Heart left ventricle (tissue), 16 donors: ENCODE measurements at regions not wholly inside any gene's neighbourhood (a gene's known extent, or its start where the extent isn't known, plus 50 kb on each side); places are given as distances from the start of the nearest gene placed in this dataset.

Experiments
- ATAC-seq, 4 donors: fragments of 200-7000 bp; cut with Tn5 transposase; one replicate each; pipeline ENCODE4 v1.9.1; 2020 to 2022; ENCODE audit warnings: moderate library complexity in 4 of 4, mild to moderate bottlenecking in 3 of 4, moderate number of reproducible peaks in 1 of 4
- DNase-seq, 5 donors: peaks; one replicate each; pipeline ENCODE4 v3.0.0-alpha.2; 2020
- H3K27ac ChIP-seq, 12 donors: fragments of 200-600 bp; sonication (generic) in 4 of 12; one replicate each; pipeline versions ENCODE4 v1.5.0 to v1.8.0; 2016 to 2022; ENCODE audit warnings: mild to moderate bottlenecking in 2 of 12
- H3K27me3 ChIP-seq, 9 donors: fragments of 200-600 bp; sonication (generic) in 2 of 9; one replicate each; pipeline versions ENCODE4 v1.5.1 to v1.8.0; 2016 to 2022; ENCODE audit warnings: mild to moderate bottlenecking in 3 of 9
- H3K36me3 ChIP-seq, 9 donors: fragments of 200-600 bp; sonication (generic) in 2 of 9; one replicate each; pipeline versions ENCODE4 v1.5.0 to v1.8.0; 2018 to 2022; ENCODE audit warnings: mild to moderate bottlenecking in 2 of 9
- H3K4me1 ChIP-seq, 12 donors: fragments of 200-600 bp; sonication (generic) in 4 of 12; one replicate each; pipeline versions ENCODE4 v1.5.0 to v1.8.0; 2016 to 2022; ENCODE audit warnings: mild to moderate bottlenecking in 3 of 12
- H3K4me3 ChIP-seq, 12 donors: fragments of 200-600 bp; sonication (generic) in 4 of 12; one replicate each; pipeline versions ENCODE4 v1.5.0 to v1.8.0; 2017 to 2022; ENCODE audit warnings: mild to moderate bottlenecking in 9 of 12, moderate library complexity in 4 of 12
- H3K9me3 ChIP-seq, 12 donors: fragments of 200-600 bp; sonication (generic) in 4 of 12; one replicate each; pipeline versions ENCODE4 v1.5.0 to v1.8.0; 2016 to 2022; ENCODE audit warnings: mild to moderate bottlenecking in 1 of 12
- POLR2A ChIP-seq, 2 donors: fragments of 450-650 bp; IDR thresholded peaks; one replicate each; pipeline ENCODE4 v1.6.1; 2017; ENCODE audit warnings: antibody characterized with exemption in 2 of 2, mild to moderate bottlenecking in 2 of 2, moderate library complexity in 2 of 2
- WGBS, 4 donors: extraction: QIAGEN DNeasy Blood & Tissue Kit in 2 of 4; methylation state at CpG; one replicate each; pipeline versions ENCODE4 v1.1.5 to v1.1.7; 2013 to 2018; 5-methylcytosine and 5-hydroxymethylcytosine counted together
- intact Hi-C, 10 donors: fragments of 100-400 bp; cut with DNase I; formaldehyde crosslinking; loops; one replicate each; pipeline versions ENCODE4 v1.11.1 to v1.14.2; 2022
- TF ChIP-seq, protein P1 (sequence below), 12 donors: fragments of 200-600 bp; sonication (generic) in 4 of 12; IDR thresholded peaks; one replicate each; pipeline versions ENCODE4 v1.5.0 to v1.8.0; 2018 to 2022; ENCODE audit warnings: antibody characterized with exemption in 12 of 12, mild to moderate bottlenecking in 5 of 12
- donor health status: ischemic (EF 13 %, LVEDD 7.1; RV severe dilation, severe dysfunction).
- donor health status: healthy with polysubstance abuse.
- donor health status: DM: no; HTN: yes; CAD: no.
- donor health status: DM: no; HTN: no; CAD: no.
- donor health status: ischemic (EF 25% LVEDD 6.9; RV normal size, moderate dysfunction).
- donor health status: ischemic (EF 25% LVEDD 5.7; RV mildly dilated, moderate dysfunction).
- donor health status: healthy.
- donor health status: DM: yes; HTN: yes; CAD: no.
- donor health status: ischemic (EF 35%, LVEDD 5.7; RV mildly dilated, moderate dysfunction).
- donor health status: nonischemic (EF 11% LVEDD 7.7; RV severe dilation, severe dysfunction).
- donor health status: DM: yes; HTN: yes; CAD: no.
- donor health status: PGD.
- donor health status: ischemic (EF 29% LVEDD 5.4; RV normal size, mild dysfunction).
- donor health status: nonischemic (EF 23%, LVEDD 6.1; RV moderate dilation, normal function).

DNA sequence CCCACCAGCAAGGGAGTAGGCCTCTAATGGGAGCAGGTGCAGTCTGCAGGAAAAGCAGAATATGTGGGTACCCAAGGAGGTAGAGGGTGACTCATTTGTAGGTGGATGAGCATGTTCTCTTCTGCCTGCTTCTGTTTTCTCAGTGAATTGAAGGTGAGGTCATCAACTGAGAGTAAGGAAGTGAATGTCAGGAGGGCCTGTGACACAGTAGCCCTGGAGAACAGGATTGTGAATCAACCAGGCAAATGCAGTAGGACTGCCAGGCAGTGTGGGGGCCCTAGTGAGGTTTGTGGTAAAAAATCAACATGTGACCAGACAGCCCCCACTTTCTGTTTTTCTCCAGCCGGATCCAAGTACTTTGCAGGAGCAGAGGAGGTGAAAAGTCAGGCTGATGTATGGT lies 150.5 kb upstream of the SOX9 start:
- intact Hi-C loops: no loop called here
- ATAC-seq (no peak), DNase-seq (no peak)
- Histone ChIP-seq H3K36me3 (no peaks in the 10 kb centered on the region), H3K27me3 (no peaks in the 10 kb centered on the region), H3K4me1 (peaks cover 0 to 16% (median under 1%) of the 10 kb centered on the region in 12 donors), H3K27ac (no peak overlapping the region), H3K9me3 (no peaks in the 10 kb centered on the region), H3K4me3 (no peak overlapping the region)
- no peak for TF ChIP-seq POLR2A (IDR thresholded peaks at IDR 0.05)
- TF ChIP-seq, protein P1, sequence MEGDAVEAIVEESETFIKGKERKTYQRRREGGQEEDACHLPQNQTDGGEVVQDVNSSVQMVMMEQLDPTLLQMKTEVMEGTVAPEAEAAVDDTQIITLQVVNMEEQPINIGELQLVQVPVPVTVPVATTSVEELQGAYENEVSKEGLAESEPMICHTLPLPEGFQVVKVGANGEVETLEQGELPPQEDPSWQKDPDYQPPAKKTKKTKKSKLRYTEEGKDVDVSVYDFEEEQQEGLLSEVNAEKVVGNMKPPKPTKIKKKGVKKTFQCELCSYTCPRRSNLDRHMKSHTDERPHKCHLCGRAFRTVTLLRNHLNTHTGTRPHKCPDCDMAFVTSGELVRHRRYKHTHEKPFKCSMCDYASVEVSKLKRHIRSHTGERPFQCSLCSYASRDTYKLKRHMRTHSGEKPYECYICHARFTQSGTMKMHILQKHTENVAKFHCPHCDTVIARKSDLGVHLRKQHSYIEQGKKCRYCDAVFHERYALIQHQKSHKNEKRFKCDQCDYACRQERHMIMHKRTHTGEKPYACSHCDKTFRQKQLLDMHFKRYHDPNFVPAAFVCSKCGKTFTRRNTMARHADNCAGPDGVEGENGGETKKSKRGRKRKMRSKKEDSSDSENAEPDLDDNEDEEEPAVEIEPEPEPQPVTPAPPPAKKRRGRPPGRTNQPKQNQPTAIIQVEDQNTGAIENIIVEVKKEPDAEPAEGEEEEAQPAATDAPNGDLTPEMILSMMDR (IDR thresholded peaks at IDR 0.05): no peak
- 78 to 90% (median 82%) methylated on average over 1 of the region's 1 CpG for WGBS, 4 donors

DNA sequence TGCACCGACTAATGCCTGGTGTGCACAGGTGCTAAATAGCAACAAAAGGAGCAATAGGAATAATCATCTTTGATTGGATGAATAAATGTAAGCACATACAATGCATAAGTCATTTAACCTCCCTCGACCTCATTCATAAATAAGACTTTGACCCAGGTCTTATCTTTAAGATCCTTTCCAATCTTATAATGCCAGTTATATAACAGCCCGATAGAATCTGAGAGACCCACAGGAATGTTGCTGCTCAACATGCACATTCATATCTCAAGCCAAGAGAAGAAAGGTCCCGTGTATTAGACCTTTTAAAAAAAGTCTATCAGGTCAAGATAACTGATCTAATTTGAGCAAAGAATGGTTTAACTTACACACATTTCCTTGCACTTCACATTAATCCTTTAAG lies 146.8 kb upstream of the SOX9 start:
- Histone ChIP-seq H3K4me3 (no peak overlapping the region), H3K36me3 (no peaks in the 10 kb centered on the region), H3K27me3 (no peaks in the 10 kb centered on the region), H3K9me3 (peaks cover 0 to 4% (median 0%) of the 10 kb centered on the region in 12 donors), H3K4me1 (peaks cover 0 to 15% (median 0%) of the 10 kb centered on the region in 12 donors), H3K27ac (no peak overlapping the region)
- WGBS, 4 donors: 84 to 92% (median 87%) methylated on average over 4 of the region's 4 CpGs
- TF ChIP-seq, protein P1 (IDR thresholded peaks at IDR 0.05): no peak
- no peak for TF ChIP-seq POLR2A (IDR thresholded peaks at IDR 0.05)
- no peak for ATAC-seq
- no peak for DNase-seq
- intact Hi-C loops: no loop called here

DNA sequence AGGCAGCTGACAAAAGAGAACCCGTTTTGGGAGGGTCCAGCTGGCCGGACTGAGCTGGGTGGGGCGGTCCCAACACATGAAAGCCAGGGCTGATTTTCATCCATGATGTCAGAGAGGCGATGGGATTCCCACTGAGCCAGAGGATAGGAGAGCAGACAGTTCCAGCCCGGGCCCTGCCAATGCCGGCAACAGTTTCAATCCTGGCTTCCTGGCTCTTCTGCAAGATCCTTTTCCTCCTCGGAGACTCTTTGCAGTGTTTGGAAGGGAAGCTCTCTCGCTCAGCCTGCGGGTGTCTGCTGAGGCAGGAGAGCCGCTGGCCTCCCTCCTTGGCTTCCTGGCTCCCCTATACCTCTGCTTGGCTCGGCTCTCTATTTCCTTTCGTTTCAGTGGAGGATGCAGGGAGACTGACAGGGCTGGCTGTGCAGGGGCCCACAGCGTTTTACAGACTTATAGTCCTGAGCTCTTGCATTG lies 145.5 kb upstream of the SOX9 start:
- peaks cover 0 to 15% (median 0%) of the 10 kb centered on the region in 12 donors for H3K4me1 ChIP-seq
- DNase-seq: peak; percentile 55 to 67 (median 65)
- no peaks in the 10 kb centered on the region for H3K36me3 ChIP-seq
- H3K4me3 ChIP-seq: peak overlapping the region in 11 of 12 donors; percentile 1 to 58 (median 36)
- 25 to 40% (median 33%) methylated on average over 13 of the region's 13 CpGs for WGBS, 4 donors
- H3K27me3 ChIP-seq: no peaks in the 10 kb centered on the region
- intact Hi-C loops: loop anchor here in 1 of 10 donors (5.0 kb wide), 1 partner anchor 567 kb away; no protein-coding TSS in a partner anchor
- H3K9me3 ChIP-seq: peaks cover 0 to 5% (median 0%) of the 10 kb centered on the region in 12 donors
- peak; percentile 36 to 88 (median 86) for ATAC-seq
- TF ChIP-seq POLR2A (IDR thresholded peaks at IDR 0.05): no peak
- TF ChIP-seq, protein P1 (IDR thresholded peaks at IDR 0.05): no peak
- H3K27ac ChIP-seq: peak overlapping the region in 11 of 12 donors; percentile 33 to 80 (median 65)

DNA sequence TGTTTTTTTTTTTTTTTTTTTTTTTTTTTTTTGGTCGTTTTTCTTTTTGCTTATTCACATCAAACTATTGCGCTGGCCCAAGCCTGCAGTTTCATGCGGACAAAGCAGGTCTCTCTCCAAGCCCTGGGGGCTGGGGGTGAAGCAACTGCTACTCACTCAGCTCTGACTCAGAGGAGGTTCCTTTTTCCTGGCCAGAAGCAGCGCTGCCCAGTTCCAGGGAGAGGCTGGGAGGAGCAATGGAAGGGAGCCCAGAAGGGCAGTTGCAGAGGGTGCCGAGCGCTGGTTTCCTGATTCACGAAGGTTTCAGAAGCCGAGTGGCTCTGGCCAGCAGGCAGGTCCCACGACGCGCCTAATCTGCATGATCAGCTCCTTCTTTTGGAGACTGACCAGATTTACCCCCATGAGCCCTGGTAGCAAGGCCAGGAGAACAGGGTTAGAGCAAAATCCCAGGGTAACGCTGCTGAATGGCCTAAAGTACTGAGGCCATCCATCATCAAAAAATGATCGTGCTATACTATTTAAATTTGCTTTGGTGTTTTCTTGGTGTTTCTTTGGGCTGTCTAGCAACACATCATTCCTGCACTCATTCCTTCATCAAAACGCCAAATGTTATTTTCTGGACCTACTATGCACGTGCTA lies 144.7 kb upstream of the SOX9 start:
- H3K4me1 ChIP-seq: peaks cover 0 to 15% (median 0%) of the 10 kb centered on the region in 12 donors
- peak overlapping the region in 3 of 12 donors; percentile 34 to 58 (median 48) for H3K4me3 ChIP-seq
- no peak for TF ChIP-seq POLR2A (IDR thresholded peaks at IDR 0.05)
- TF ChIP-seq, protein P1 (IDR thresholded peaks at IDR 0.05): no peak
- DNase-seq (peak; percentile 69 to 89 (median 83)), ATAC-seq (peak; percentile 93 to 99 (median 97))
- intact Hi-C loops: loop anchor here in 1 of 10 donors (5.0 kb wide), 1 partner anchor 566 kb away; no protein-coding TSS in a partner anchor
- peak overlapping the region in 6 of 12 donors; percentile 31 to 80 (median 47) for H3K27ac ChIP-seq
- H3K36me3 ChIP-seq: no peaks in the 10 kb centered on the region
- no peaks in the 10 kb centered on the region for H3K27me3 ChIP-seq
- WGBS, 4 donors: 40 to 46% (median 42%) methylated on average over 14 to 15 of the region's 15 CpGs
- H3K9me3 ChIP-seq: peaks cover 0 to 5% (median 0%) of the 10 kb centered on the region in 12 donors
